Suppressor macrophage (primary cell): ENCODE measurements at regions not wholly inside any gene's neighbourhood (a gene's known extent, or its start where the extent isn't known, plus 50 kb on each side); places are given as distances from the start of the nearest gene placed in this dataset.
A peak's percentile ranks its signal among the peaks of the same experiment; 100 is the strongest.

Source experiments
- DNase-seq, 4 experiments: peaks; one replicate each; pipeline ENCODE4 v3.0.0-alpha.2; 2020 to 2022

DNA sequence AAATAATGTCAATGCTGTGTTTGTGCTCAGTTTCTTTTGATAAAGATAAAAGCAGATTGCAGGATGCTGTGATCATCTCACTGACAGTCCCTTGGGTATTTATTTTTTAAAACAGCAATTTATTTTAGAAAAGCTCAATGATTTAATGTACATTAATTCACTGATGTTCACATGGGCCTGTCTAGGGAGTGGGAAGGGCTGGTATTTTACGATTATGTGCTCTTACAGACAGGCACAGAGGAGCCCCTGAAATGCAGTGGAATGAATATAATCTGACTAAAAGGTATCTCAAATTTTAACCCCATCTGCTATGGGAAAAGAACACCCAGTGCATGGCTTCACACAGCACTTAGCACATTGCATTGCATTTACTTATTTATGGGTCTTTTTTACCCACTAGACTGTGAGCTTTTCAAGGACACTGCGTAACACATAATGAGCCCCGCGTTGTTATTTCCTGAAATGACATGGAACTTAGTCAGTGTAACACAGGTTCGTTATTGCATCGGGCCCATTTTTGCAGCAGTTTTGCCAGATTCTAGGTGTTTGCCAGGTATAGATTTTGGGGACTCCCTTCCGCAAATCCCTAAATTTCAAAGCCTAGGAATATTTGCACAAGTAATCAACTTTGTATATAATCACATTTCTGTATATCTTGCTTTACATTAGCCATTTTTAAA, 425.3 kb upstream of the FBXO33 start:
- no peak for DNase-seq

DNA sequence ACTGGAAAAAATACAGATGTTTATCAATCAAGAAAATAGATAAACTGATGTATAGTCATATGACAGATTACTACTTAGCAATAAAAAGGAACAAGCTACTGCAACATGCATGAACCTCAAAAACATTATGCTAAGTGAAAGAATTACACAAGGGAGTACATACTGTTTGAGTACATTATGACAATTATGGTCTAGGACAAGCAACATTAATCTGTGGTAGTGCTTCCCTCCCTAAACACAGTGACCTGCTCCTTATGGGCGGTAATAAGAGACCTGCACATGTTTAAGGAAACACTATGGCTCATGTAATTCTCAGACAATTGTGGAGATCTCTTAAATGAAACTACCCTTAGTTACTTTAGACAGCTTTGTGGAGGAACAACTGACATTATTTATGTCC, 421.2 kb upstream of the FBXO33 start:
- no peak for DNase-seq

DNA sequence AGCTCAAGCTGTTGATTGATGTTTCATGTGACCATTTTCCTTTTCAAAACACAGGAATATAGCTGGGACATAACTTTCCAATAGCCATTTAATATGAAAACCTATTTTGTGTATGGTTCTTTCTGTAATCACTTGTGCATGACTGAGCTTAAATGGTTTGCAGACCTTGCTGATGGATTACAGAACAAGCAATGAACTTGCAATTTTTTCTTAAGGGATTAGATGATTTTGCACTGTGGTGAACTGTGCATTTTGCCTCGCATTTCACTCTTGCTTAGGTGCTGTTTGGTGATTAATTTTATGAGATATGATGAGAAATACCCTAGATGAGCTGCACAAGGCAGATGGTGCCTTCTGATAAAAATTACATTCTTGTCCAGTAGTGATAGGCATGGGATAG, 419.0 kb upstream of the FBXO33 start:
- no peak for DNase-seq

GRCh38 chr14:39847852-39848251, 415.6 kb upstream of the FBXO33 start:
- no peak for DNase-seq

DNA sequence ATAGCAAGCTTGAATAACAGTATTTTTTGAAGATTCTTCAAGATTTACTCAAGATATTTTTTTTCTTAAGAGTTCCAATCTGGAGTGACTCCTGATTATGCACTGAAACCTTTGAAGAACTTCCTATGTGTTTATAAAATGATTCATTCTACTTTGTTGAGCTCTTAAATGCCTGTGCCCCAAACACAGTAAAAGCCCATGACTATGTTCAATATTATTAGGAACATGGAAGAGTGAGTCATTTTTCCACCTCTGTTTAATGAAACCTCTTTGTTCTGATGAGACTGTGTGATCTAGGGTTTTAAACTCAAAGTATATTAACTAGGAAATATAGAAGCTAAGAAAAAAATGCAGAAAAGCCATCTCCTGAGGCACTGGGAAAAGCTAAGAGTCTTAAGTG, 415.0 kb upstream of the FBXO33 start:
- no peak for DNase-seq

DNA sequence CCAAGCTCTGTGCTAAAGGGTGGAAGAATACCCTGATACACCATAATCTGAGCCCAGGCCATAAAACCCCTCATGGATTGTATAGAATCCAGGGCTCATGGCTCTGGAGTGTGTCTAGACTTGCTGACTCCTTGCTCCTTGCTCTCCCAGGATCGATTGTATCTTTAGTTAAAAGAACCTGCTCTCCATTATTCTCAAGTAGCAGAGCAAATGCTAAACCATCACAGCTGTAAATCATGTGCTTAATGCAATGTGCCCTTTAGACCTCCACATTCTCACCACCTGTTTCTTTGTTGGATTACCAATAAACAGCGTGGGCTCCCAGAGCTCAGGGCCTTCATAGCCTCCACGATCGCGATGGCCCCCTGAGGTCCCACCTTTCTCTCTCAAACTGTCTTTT, 411.6 kb upstream of the FBXO33 start:
- DNase-seq = no peak

DNA sequence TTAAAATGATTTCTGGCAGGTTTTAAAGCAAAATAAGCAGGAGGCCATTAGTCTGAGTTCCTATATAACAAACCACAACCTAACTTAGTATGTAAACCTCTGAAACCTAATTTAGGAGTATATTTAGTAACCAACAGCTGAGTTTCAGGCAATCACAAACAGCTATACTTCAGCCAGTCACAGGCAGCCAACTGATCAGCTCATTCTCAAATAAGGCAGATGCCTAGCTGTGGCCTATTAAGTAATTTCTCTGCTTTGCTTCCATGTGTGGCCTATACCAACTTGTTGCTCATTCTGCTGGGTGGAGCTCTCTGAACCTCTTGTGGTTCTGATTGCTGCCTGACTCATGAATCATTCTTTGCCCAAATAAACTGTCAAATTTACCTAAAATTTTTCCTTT, 408.9 kb upstream of the FBXO33 start:
- DNase-seq = no peak

DNA sequence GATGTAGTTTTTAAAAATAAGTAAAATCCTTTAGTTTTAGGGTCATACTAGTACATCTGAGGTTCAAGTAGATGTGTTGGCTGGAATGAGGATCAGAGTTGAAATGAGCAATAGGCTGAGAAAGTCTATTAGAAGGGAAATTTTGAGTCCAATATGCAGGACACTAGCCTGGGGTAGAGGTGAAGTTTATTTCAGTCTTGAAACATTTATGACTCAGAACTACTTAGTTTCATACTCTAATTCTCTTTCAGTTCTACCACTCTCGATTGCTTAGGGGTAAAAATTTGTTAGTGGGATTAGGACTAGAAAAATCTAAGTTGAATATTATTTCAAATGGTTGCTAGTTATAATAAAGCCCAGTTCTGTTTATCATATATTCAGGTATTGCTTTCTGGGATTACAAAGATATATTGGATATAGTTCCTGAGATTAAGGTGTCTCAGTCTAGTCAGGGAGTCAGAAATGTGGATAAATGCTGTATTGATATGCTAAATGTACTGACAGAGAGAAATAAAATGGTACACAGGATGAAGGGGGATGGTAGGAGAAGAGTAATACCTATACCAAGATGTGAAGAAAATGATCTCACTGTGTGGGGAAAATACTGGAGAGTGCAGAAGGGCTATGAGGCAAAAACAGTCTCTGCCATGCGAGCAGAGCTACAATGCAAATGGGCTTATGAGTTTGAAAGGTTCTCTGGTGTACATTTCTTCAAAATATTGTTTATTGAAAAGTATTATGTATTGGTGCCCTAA, 395.8 kb upstream of the FBXO33 start:
- no peak for DNase-seq

- DNase-seq = no peak
Observed at GRCh38 chr14:39812532-39813320, 380.5 kb upstream of the FBXO33 start.

DNA sequence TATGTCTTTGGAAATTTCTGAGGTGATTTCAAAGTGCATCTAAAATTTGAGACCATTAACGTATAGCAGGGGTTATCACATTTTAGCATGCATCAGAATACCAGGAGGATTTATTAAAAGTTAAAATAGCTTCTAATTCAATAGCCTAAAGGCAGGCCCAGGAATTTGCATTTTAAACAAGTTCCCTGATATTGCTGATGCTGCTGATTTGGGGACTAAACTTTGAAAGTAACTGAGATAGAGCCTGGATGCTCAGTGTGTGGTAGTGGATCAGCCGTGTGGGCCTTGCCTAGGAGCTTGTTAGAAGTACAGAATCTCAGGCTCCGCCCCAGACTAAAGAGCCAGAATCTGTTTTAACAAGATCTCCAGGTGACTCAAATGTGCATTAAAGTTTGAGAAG, 375.0 kb upstream of the FBXO33 start:
- DNase-seq = no peak

- no peak for DNase-seq
Observed at GRCh38 chr14:39784461-39784860, 352.2 kb upstream of the FBXO33 start.

- DNase-seq = no peak
Observed at GRCh38 chr14:39781466-39781865, 349.2 kb upstream of the FBXO33 start.

GRCh38 chr14:39773387-39774126, 341.3 kb upstream of the FBXO33 start:
- no peak for DNase-seq

DNA sequence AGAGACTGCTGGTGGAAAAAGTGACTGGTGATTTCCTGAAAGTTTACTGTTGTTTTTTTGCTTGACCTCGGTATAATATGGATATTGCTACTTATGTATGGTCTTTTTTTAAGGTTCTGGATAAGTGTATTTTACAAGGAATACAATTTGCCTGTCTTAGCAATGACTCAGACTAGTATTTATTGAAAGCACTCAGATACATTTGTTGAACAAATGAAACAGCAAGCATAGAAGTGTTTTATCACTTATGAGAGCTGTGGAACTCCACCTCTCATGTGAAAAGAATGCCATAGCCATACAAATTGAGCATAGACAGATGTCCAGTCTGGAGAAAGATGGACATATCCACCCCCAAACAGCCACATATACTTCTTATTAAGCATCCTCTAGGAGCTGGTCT, 340.4 kb upstream of the FBXO33 start:
- DNase-seq = no peak

DNA sequence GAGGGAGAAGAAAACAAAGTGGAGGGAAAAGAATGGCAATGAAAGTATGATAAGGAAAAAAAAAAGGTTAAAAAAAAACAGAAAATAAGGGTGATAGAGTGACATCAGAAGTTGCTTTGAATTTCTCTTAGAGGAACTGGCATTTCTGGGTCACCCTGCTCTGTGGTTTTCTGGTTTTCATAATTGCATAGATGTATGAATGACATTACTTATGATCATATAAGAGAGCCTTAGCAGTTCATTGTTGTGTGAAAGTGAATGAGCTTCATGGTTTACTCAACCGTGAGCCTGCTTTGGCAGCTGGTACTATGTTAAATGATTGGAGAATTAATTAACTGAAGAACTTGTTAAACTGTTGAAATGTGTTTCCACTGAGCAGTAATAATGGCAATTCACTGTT, 336.4 kb upstream of the FBXO33 start:
- no peak for DNase-seq

DNA sequence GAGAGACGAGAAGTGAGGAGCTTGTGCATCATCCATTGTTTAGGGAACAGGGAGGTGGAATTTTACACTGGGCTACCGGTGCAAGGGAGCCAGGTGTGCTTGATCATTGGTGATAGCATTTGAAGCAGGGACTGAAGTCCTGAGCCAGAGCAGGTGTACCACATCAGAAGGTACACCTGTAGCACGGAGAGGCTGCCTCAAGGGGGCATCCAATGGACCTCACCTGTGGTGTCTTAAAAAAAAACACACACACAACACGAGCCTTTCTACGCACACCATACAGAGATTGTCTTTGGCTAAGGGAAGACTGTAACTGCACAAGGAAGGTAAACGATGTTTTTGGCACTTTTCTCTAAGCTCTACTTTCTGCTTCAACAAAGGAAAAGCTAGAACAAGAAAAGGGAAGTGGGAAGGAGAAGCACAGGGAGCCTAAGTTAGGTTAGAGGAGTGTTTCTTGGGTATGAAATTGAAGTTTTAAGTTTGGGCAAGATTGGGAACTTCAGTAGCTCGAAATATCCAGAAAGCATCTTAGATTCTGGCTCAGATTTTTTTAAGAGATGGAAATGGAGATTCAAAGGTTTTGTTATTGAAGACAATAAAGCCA, 334.3 kb upstream of the FBXO33 start:
- no peak for DNase-seq

DNA sequence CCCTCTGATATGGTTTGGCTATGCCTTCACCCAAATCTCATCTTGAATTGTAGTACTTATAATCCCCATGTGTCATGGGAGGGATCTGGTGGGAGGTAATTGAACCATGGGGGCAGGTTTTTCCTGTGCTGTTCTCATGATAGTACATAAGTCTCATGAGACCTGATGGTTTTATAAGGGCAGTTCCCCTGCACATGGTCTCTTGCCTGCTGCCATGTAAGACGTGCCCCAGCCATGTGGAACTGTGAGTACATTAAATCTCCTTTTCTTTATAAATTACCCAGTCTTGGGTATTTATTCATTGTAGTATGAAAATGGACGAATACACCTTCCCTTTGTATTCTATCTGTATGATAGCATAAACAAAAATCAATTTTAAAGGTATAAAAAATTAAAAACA, 333.4 kb upstream of the FBXO33 start:
- no peak for DNase-seq

- no peak for DNase-seq
Observed at GRCh38 chr14:39763402-39763890, 331.2 kb upstream of the FBXO33 start.

GRCh38 chr14:39762576-39763401, 330.6 kb upstream of the FBXO33 start:
- DNase-seq = peak; percentile 6 to 24 (median 14)

DNA sequence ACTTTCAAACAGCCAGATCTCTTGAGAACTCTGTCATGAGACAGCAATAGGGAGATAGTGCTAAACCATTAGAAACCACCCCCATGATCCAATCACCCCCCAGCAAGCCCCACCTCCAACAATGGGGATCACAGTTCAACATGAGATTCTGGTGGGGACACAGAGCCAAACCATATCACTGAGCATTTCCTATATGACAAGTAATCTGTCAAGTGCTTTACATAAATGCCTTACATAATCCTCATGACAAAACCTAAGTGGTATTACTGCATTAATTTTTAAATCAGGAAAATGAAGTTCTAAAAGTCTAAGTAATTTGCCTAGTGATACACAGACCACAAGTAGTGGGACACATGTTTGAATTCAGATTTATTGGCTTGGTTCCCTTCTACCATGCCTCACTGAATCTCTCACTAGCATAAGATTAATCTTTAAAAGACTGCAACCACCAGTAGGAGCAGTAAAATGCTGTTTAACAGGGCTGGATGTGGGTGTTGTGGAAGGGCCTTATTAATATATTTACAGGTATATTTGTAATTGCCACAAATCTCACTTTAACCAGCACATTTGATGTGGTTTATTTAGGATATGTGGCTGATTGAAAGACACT, 323.1 kb upstream of the FBXO33 start:
- DNase-seq = no peak

DNA sequence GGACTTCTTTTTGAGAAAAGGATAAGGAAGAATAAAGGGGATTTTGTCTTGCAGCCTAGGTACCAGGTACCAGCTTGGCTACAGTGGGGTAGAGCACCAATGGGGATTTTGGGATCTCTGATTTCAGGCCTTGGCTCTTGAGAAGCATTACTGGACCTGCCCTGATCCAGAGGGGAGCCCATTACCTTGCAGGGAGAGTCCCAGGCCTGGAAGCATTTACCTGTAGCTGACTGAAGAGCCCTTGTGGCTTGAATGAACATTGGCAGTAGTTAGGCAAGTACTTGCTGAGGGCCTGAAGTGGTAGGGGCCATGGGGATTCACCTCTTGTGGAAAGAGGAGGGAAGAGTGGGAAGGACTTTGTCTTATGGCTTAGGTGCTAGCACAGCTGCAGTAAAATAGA, 308.2 kb upstream of the FBXO33 start:
- no peak for DNase-seq
